Astrocyte of the cerebellum (primary cell): ENCODE measurements at regions not wholly inside any gene's neighbourhood (a gene's known extent, or its start where the extent isn't known, plus 50 kb on each side); places are given as distances from the start of the nearest gene placed in this dataset.

Experiments used
- DNase-seq: peaks from one replicate; pipeline ENCODE4 v3.0.0-alpha.2; 2011; ENCODE audit warnings: low read depth
- H3K4me3 ChIP-seq: 2 replicates; pipeline ENCODE4 v1.5.1; 2011; ENCODE audit warnings: mild to moderate bottlenecking, low read depth, low read length, moderate library complexity
- in situ Hi-C: cut with HindIII; loops from 2 replicates; pipeline ENCODE4 v1.10.0; 2017; ENCODE audit warnings: low sequenced_read_pairs
- TF ChIP-seq, protein P1 (sequence below): IDR thresholded peaks from 2 replicates; pipeline ENCODE4 v1.5.1; 2012; ENCODE audit warnings: low read length, low read depth, moderate library complexity, mild to moderate bottlenecking; ENCODE audit errors: missing control alignments

DNA sequence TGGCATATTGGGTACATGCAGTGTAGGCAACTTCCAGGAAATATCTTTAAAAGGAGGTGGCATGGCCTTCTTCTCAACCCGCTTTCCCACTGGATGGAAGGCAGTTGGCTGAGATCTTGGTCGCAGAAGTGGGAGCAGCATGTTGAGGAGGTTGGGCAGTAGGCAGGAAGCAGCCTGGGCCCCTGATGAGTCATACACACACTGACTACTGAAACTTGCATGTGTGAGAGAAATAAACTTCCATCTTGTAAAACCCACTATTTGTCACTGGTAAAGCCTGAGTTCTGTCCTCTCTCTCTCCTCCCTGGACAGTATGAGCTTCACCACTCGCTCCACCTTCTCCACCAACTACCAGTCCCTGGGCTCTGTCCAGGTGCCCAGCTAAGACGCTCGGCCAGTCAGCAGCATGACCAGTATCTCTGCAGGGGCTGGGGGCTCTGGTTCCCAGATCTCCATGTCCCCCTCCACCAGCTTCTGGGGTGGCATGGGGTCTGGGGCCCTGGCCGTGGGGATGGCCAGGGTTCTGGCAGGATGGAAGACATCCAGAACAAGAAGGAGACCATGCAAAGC, 233.8 kb upstream of the SPRED2 start:
- DNase-seq, result no peak
- in situ Hi-C loops, result no loop called here
- TF ChIP-seq, protein P1, sequence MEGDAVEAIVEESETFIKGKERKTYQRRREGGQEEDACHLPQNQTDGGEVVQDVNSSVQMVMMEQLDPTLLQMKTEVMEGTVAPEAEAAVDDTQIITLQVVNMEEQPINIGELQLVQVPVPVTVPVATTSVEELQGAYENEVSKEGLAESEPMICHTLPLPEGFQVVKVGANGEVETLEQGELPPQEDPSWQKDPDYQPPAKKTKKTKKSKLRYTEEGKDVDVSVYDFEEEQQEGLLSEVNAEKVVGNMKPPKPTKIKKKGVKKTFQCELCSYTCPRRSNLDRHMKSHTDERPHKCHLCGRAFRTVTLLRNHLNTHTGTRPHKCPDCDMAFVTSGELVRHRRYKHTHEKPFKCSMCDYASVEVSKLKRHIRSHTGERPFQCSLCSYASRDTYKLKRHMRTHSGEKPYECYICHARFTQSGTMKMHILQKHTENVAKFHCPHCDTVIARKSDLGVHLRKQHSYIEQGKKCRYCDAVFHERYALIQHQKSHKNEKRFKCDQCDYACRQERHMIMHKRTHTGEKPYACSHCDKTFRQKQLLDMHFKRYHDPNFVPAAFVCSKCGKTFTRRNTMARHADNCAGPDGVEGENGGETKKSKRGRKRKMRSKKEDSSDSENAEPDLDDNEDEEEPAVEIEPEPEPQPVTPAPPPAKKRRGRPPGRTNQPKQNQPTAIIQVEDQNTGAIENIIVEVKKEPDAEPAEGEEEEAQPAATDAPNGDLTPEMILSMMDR, result no peak
- H3K4me3 ChIP-seq, result no peak overlapping the region

- no peak overlapping the region for H3K4me3 ChIP-seq
- DNase-seq, result no peak
- TF ChIP-seq, protein P1, result no peak
- in situ Hi-C loops, result no loop called here
Observed at GRCh38 chr2:65664931-65665330, 232.5 kb upstream of the SPRED2 start.

GRCh38 chr2:65663831-65664407, 231.5 kb upstream of the SPRED2 start:
- TF ChIP-seq, protein P1, result no peak
- in situ Hi-C loops, result no loop called here
- no peak overlapping the region for H3K4me3 ChIP-seq
- DNase-seq, result no peak

GRCh38 chr2:65662654-65663432, 230.4 kb upstream of the SPRED2 start:
- peak overlapping the region; percentile 20 for H3K4me3 ChIP-seq
- peak; percentile 97 for DNase-seq
- in situ Hi-C loops, result no loop called here

DNA sequence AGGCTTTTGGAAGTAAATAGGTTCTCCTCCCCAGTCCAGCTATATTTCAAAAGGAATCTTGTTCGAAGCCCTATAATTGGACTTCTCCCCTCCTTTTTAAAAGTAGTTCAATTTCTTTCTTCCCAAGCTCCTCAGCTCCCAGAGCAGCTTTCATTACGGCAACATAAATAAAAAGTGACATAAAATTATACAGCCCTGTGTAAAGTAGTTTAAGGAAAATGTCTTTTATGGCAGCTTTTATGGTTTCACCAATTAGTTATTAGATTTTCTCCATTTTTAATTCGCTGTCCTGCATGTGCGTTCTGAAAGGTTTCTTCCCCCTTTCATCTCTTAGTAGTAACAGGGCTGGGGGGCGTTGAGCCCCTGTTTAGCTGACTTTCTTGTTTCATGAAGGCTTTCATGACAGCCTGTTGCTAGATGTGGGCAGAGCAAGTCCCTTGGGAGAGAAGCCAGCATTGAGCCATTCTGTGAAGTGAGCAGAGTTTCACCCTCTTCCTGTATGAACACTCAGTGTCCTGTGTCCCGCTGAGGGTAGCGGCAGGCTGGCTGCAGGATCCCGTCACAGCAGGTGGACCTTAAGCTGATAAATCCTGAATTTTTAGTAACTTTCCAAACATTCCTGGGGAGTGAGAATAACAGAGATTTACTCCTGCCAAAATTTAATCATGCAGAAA, 229.7 kb upstream of the SPRED2 start:
- DNase-seq, result no peak
- H3K4me3 ChIP-seq, result peak overlapping the region; percentile 20
- in situ Hi-C loops, result no loop called here
- TF ChIP-seq, protein P1, result no peak

More at GRCh38 chr2:65662654-65663432, 230.4 kb upstream of the SPRED2 start:
- TF ChIP-seq, protein P1, result no peak

- DNase-seq, result no peak
- TF ChIP-seq, protein P1, result no peak
- no peak overlapping the region for H3K4me3 ChIP-seq
- in situ Hi-C loops, result no loop called here
Observed at GRCh38 chr2:65660340-65660739, 227.9 kb upstream of the SPRED2 start.
